ENCODE measurements at regions not wholly inside any gene's neighbourhood (a gene's known extent, or its start where the extent isn't known, plus 50 kb on each side); places are given as distances from the start of the nearest gene placed in this dataset.

DNA sequence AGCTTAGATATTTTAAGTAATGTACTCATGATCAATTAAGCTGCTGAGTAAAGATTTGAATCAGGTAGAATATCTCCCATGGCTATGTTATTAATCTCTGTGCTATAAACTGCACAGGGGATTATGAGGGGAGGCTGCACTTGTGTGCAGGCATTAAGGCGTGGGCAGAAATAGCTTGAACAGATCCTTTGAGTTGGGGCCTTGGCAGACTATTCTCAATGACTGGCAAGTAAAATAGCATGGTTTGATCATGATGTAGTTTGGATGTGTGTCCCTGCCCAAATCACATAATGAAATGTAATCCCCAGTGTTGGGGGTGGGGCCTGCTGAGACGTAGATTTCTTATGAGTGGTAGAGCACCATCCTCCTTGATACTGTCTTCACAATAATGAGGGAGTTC is 220.3 kb downstream of the PLPP3 start:
- no peak for DNase-seq (ENCODE audit: extremely low read depth, insufficient read length)
- H3K4me3 ChIP-seq (replicated peaks; ENCODE audit: low read depth, low read length), result no peak overlapping the region
- no peaks in the 10 kb centered on the region; the same call in 1 of the 2 replicates for H3K27me3 ChIP-seq (replicated peaks; ENCODE audit: control insufficient read depth, insufficient read depth, low read length)
- no peaks in the 10 kb centered on the region for H3K36me3 ChIP-seq (ENCODE audit: control insufficient read depth, insufficient read depth, low read length)
- TF ChIP-seq, protein P1, sequence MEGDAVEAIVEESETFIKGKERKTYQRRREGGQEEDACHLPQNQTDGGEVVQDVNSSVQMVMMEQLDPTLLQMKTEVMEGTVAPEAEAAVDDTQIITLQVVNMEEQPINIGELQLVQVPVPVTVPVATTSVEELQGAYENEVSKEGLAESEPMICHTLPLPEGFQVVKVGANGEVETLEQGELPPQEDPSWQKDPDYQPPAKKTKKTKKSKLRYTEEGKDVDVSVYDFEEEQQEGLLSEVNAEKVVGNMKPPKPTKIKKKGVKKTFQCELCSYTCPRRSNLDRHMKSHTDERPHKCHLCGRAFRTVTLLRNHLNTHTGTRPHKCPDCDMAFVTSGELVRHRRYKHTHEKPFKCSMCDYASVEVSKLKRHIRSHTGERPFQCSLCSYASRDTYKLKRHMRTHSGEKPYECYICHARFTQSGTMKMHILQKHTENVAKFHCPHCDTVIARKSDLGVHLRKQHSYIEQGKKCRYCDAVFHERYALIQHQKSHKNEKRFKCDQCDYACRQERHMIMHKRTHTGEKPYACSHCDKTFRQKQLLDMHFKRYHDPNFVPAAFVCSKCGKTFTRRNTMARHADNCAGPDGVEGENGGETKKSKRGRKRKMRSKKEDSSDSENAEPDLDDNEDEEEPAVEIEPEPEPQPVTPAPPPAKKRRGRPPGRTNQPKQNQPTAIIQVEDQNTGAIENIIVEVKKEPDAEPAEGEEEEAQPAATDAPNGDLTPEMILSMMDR (IDR thresholded peaks at IDR 0.05; ENCODE audit: insufficient read depth, low read length, poor library complexity, severe bottlenecking), result no peak

GRCh38 chr1:56357927-56358690 is 221.3 kb downstream of the PLPP3 start:
- H3K36me3 ChIP-seq (ENCODE audit: control insufficient read depth, insufficient read depth, low read length), result no peaks in the 10 kb centered on the region
- H3K27me3 ChIP-seq (replicated peaks; ENCODE audit: control insufficient read depth, insufficient read depth, low read length), result no peaks in the 10 kb centered on the region; the same call in 1 of the 2 replicates
- H3K4me3 ChIP-seq (replicated peaks; ENCODE audit: low read depth, low read length), result no peak overlapping the region
- TF ChIP-seq, protein P1 (IDR thresholded peaks at IDR 0.05; ENCODE audit: insufficient read depth, low read length, poor library complexity, severe bottlenecking), result no peak
- DNase-seq (ENCODE audit: extremely low read depth, insufficient read length), result no peak

DNA sequence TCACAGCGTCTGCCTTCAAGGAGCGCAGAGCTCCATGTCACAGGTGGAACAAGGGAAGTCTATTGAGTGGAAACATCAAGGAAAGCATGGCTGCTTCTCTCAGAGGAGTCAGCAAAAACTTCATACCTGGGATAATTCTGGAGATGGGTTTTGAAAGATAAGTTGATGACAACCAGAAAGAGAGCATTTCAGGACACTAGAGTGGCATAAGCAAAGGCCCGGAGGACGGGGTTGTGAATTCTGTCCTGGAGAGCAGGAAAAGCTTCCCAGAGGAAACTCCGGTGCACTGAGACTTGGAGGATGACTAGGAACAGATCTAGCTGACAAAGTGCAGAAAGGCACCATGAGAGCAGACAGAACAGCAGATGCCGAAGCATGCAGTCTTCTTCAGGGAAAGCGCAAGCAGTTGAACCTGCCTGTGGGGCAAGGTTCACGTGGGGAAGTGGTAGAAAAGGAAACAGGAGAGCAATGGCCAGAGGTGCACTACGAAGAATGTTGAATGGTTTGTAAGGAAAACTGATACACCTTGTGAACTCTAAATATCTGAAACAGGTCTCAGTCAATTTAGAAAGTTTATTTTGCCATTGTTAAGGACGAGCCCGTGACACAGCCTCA is 222.9 kb downstream of the PLPP3 start:
- DNase-seq (ENCODE audit: extremely low read depth, insufficient read length), result no peak
- Histone ChIP-seq H3K36me3 (ENCODE audit: control insufficient read depth, insufficient read depth, low read length) (no peaks in the 10 kb centered on the region), H3K4me3 (replicated peaks; ENCODE audit: low read depth, low read length) (no peak overlapping the region), H3K27me3 (replicated peaks; ENCODE audit: control insufficient read depth, insufficient read depth, low read length) (no peaks in the 10 kb centered on the region; the same call in 1 of the 2 replicates)
- TF ChIP-seq, protein P1 (IDR thresholded peaks at IDR 0.05; ENCODE audit: insufficient read depth, low read length, poor library complexity, severe bottlenecking), result no peak

- DNase-seq (ENCODE audit: extremely low read depth, insufficient read length), result no peak
- no peaks in the 10 kb centered on the region for H3K36me3 ChIP-seq (ENCODE audit: control insufficient read depth, insufficient read depth, low read length)
- TF ChIP-seq, protein P1 (IDR thresholded peaks at IDR 0.05; ENCODE audit: insufficient read depth, low read length, poor library complexity, severe bottlenecking), result no peak
- no peaks in the 10 kb centered on the region; the same call in 1 of the 2 replicates for H3K27me3 ChIP-seq (replicated peaks; ENCODE audit: control insufficient read depth, insufficient read depth, low read length)
- no peak overlapping the region for H3K4me3 ChIP-seq (replicated peaks; ENCODE audit: low read depth, low read length)
Measured at GRCh38 chr1:56355918-56356317, 223.4 kb downstream of the PLPP3 start.

- TF ChIP-seq, protein P1 (IDR thresholded peaks at IDR 0.05; ENCODE audit: insufficient read depth, low read length, poor library complexity, severe bottlenecking), result no peak
- no peaks in the 10 kb centered on the region; the same call in 1 of the 2 replicates for H3K27me3 ChIP-seq (replicated peaks; ENCODE audit: control insufficient read depth, insufficient read depth, low read length)
- no peaks in the 10 kb centered on the region for H3K36me3 ChIP-seq (ENCODE audit: control insufficient read depth, insufficient read depth, low read length)
- DNase-seq (ENCODE audit: extremely low read depth, insufficient read length), result no peak
- H3K4me3 ChIP-seq (replicated peaks; ENCODE audit: low read depth, low read length), result no peak overlapping the region
Measured at GRCh38 chr1:56355422-56355821, 223.9 kb downstream of the PLPP3 start.

Measured in GM06990 (cell line).